Panc1 (cell line): ENCODE measurements at regions not wholly inside any gene's neighbourhood (a gene's known extent, or its start where the extent isn't known, plus 50 kb on each side); places are given as distances from the start of the nearest gene placed in this dataset.

ENCODE experiments used
- ATAC-seq: fragments of 200-7000 bp; cut with Tn5 transposase; 2 replicates; pipeline ENCODE4 v1.9.1; 2020; ENCODE audit warnings: mild to moderate bottlenecking, moderate library complexity
- BruUV-seq: library from RNA; stranded (reverse); fragments of 400-500 nt; replicated peaks from 2 replicates; lab custom pipeline; 2021; lab: Mats Ljungman, UMichigan
- CTCF ChIA-PET: fragments of 300-600 bp; sonication (Branson Sonifier 250); formaldehyde crosslinking; loops from one replicate; lab custom pipeline; 2022; ENCODE audit warnings: antibody characterized with exemption; lab: Charles Lee
- POLR2A ChIA-PET: fragments of 300-600 bp; sonication (Branson Sonifier 250); formaldehyde crosslinking; loops from one replicate; lab custom pipeline; 2022; ENCODE audit warnings: antibody characterized with exemption; lab: Charles Lee
- DNase-seq: peaks from one replicate; pipeline ENCODE4 v3.0.0-alpha.2; 2010; ENCODE audit warnings: low read depth, low spot score
- H3K27ac ChIP-seq: 2 replicates; pipeline ENCODE4 v1.5.1; 2011; ENCODE audit warnings: mild to moderate bottlenecking, low read length, inconsistent platforms
- H3K27me3 ChIP-seq: fragments of 200-500 bp; sonication (Bioruptor generic); 2 replicates; pipeline ENCODE4 v1.6.0; 2014; ENCODE audit warnings: low read length, inconsistent platforms; ENCODE audit not compliant: control insufficient read depth, insufficient read depth
- H3K36me3 ChIP-seq: fragments of 200-500 bp; sonication (Bioruptor generic); 2 replicates; pipeline ENCODE4 v1.5.1; 2014; ENCODE audit warnings: inconsistent platforms, mild to moderate bottlenecking, low read length, moderate library complexity; ENCODE audit not compliant: control insufficient read depth, insufficient read depth
- H3K4me1 ChIP-seq: 2 replicates; pipeline ENCODE4 v1.5.1; 2011; ENCODE audit warnings: inconsistent platforms, mild to moderate bottlenecking, low read length, moderate library complexity; ENCODE audit not compliant: control insufficient read depth, insufficient read depth
- H3K4me3 ChIP-seq, 2 experiments: 2 replicates each; pipeline ENCODE4 v1.5.1; 2011 to 2012; ENCODE audit warnings: low read depth in 2 of 2, low read length in 2 of 2, mild to moderate bottlenecking in 2 of 2, inconsistent platforms in 1 of 2, moderate library complexity in 1 of 2
- H3K9me3 ChIP-seq: fragments of 200-500 bp; sonication (Bioruptor generic); 2 replicates; pipeline ENCODE4 v1.5.1; 2014; ENCODE audit warnings: low read depth, mild to moderate bottlenecking, inconsistent platforms, low read length, moderate library complexity; ENCODE audit not compliant: control insufficient read depth, insufficient read depth
- SIN3A ChIP-seq: IDR thresholded peaks from 2 replicates; pipeline ENCODE4 v1.6.1; 2012; ENCODE audit warnings: low read depth, mild to moderate bottlenecking, low read length, moderate library complexity, borderline replicate concordance; ENCODE audit not compliant: insufficient read depth
- TCF7L2 ChIP-seq: IDR thresholded peaks from 2 replicates; pipeline ENCODE4 v1.6.1; 2011; ENCODE audit warnings: mild to moderate bottlenecking, low read depth, low read length, inconsistent platforms
- in situ Hi-C: cut with HindIII; loops from 2 replicates; pipeline ENCODE4 v1.10.0; 2016; ENCODE audit warnings: low sequenced_read_pairs, low pct_unique_long_range_greater_than_20kb
- intact Hi-C: fragments of 100-400 bp; cut with micrococcal nuclease; formaldehyde crosslinking; loops from one replicate; pipeline ENCODE4 v1.10.0; 2022; ENCODE audit not compliant: unreplicated experiment
- TF ChIP-seq, protein P1 (sequence below), 2 experiments: IDR thresholded peaks; 2 replicates each; pipeline ENCODE4 v1.6.1; 2011 to 2012; ENCODE audit warnings: low read depth in 2 of 2, control low read depth in 1 of 2, low read length in 1 of 2, mild to moderate bottlenecking in 1 of 2, moderate library complexity in 1 of 2; ENCODE audit not compliant: insufficient read depth in 1 of 2
- TF ChIP-seq, protein P2 (sequence below): fragments of 450-650 bp; IDR thresholded peaks from 2 replicates; pipeline ENCODE4 v1.5.1; 2017; ENCODE audit warnings: mild to moderate bottlenecking

DNA sequence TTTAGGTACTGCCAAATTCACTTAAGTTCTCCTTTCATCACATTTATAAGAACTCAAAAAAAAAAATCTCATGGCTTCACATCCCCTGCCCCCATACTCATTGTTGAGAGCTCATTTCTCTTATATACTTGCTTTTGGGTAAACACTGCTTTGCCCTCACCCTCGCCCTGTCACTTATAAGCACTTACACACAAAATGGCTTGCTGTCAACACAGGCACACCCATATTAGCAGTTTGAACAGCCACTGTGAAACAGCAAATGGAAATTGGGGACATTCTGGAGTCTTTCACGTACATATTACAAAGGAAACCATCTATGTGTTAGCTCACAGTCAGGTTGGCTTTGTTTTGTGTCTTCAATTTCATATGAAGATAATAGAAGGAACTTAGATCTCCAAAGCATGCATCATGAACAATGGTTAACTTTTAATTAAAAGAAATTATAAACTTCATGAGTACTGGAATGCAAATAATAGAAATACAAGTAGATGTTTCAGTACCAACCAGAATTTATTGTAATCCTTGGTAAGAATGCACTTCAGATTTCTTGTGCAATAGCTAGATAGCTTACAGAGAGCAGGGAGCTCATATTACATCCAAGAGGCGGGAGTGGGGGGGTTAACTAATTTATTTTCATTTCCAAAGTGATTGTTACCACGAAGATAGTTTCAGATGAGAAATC, 272.2 kb downstream of the ALG10B start:
- H3K4me3 ChIP-seq = no peak overlapping the region
- BruUV-seq = no TSS peak
- in situ Hi-C loops (no loop called here), intact Hi-C loops (no loop called here)
- ChIA-PET POLR2A (no interaction called here), CTCF (no interaction called here)
- TF ChIP-seq, protein P1, sequence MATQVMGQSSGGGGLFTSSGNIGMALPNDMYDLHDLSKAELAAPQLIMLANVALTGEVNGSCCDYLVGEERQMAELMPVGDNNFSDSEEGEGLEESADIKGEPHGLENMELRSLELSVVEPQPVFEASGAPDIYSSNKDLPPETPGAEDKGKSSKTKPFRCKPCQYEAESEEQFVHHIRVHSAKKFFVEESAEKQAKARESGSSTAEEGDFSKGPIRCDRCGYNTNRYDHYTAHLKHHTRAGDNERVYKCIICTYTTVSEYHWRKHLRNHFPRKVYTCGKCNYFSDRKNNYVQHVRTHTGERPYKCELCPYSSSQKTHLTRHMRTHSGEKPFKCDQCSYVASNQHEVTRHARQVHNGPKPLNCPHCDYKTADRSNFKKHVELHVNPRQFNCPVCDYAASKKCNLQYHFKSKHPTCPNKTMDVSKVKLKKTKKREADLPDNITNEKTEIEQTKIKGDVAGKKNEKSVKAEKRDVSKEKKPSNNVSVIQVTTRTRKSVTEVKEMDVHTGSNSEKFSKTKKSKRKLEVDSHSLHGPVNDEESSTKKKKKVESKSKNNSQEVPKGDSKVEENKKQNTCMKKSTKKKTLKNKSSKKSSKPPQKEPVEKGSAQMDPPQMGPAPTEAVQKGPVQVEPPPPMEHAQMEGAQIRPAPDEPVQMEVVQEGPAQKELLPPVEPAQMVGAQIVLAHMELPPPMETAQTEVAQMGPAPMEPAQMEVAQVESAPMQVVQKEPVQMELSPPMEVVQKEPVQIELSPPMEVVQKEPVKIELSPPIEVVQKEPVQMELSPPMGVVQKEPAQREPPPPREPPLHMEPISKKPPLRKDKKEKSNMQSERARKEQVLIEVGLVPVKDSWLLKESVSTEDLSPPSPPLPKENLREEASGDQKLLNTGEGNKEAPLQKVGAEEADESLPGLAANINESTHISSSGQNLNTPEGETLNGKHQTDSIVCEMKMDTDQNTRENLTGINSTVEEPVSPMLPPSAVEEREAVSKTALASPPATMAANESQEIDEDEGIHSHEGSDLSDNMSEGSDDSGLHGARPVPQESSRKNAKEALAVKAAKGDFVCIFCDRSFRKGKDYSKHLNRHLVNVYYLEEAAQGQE (IDR thresholded peaks at IDR 0.05; ENCODE audit: insufficient read depth in 1 of 2, low read depth in 2 of 2, low read length in 1 of 2) = no peak
- H3K9me3 ChIP-seq = no peaks in the 10 kb centered on the region
- DNase-seq (no peak), ATAC-seq (no peak)
- H3K27me3 ChIP-seq = no peaks in the 10 kb centered on the region
- no peak overlapping the region for H3K27ac ChIP-seq
- no peaks in the 10 kb centered on the region for H3K36me3 ChIP-seq
- no peaks in the 10 kb centered on the region for H3K4me1 ChIP-seq

DNA sequence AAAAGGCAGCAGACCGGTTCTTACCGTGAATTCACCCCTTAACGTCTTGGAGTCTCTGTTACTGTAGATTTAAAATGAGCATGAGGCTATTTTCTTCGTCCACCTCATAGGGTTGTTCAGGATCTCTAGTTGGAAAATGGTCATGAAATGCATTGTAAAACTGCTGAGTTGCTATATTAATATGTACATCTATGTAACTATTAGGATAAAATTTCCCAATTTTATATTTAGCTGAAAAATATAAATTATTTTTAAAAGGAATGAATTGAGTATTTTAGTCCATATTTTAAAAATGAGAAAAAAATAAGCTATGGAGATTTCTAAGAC, 272.7 kb downstream of the ALG10B start:
- ChIA-PET POLR2A (no interaction called here), CTCF (no interaction called here)
- H3K9me3 ChIP-seq = no peaks in the 10 kb centered on the region
- ATAC-seq = no peak
- H3K27me3 ChIP-seq = no peaks in the 10 kb centered on the region
- intact Hi-C loops = no loop called here
- no peak for DNase-seq
- in situ Hi-C loops = no loop called here
- H3K36me3 ChIP-seq = no peaks in the 10 kb centered on the region
- no peak overlapping the region for H3K27ac ChIP-seq
- H3K4me3 ChIP-seq = no peak overlapping the region
- TF ChIP-seq TCF7L2 = no peak
- no peak for TF ChIP-seq SIN3A
- BruUV-seq = no TSS peak
- H3K4me1 ChIP-seq = no peaks in the 10 kb centered on the region

DNA sequence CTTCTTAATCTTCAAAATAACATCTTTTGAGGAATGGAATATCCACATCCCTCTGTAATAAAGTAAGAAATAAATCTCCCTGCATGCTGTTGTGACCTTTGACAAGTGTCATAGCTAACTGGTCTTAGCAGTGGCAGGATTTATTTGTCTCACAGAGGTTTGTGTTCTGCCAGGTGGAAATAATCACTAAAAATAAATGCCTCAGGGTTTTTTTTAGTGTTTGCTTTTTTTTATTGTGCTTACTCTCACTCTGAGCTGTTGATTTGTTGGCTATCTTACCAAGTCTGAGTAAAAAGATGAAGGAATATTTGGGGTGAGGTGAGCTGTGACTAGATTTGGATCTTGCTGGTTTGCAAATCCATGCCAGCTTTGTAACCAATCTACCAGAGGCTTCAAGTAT, 285.4 kb downstream of the ALG10B start:
- no peak for DNase-seq
- in situ Hi-C loops (no loop called here), intact Hi-C loops (no loop called here)
- ChIA-PET CTCF (no interaction called here), POLR2A (no interaction called here)
- H3K4me3 ChIP-seq = no peak overlapping the region
- no peak overlapping the region for H3K27ac ChIP-seq
- H3K27me3 ChIP-seq = no peaks in the 10 kb centered on the region
- no peak; the same call in 1 of the 2 replicates for ATAC-seq
- peak; percentile 93 for TF ChIP-seq TCF7L2
- TF ChIP-seq, protein P2, sequence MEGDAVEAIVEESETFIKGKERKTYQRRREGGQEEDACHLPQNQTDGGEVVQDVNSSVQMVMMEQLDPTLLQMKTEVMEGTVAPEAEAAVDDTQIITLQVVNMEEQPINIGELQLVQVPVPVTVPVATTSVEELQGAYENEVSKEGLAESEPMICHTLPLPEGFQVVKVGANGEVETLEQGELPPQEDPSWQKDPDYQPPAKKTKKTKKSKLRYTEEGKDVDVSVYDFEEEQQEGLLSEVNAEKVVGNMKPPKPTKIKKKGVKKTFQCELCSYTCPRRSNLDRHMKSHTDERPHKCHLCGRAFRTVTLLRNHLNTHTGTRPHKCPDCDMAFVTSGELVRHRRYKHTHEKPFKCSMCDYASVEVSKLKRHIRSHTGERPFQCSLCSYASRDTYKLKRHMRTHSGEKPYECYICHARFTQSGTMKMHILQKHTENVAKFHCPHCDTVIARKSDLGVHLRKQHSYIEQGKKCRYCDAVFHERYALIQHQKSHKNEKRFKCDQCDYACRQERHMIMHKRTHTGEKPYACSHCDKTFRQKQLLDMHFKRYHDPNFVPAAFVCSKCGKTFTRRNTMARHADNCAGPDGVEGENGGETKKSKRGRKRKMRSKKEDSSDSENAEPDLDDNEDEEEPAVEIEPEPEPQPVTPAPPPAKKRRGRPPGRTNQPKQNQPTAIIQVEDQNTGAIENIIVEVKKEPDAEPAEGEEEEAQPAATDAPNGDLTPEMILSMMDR = no peak
- BruUV-seq = no TSS peak
- no peaks in the 10 kb centered on the region for H3K9me3 ChIP-seq
- no peaks in the 10 kb centered on the region for H3K4me1 ChIP-seq
- H3K36me3 ChIP-seq = no peaks in the 10 kb centered on the region
